Thymus (tissue), 11 donors: ENCODE measurements at regions not wholly inside any gene's neighbourhood (a gene's known extent, or its start where the extent isn't known, plus 50 kb on each side); places are given as distances from the start of the nearest gene placed in this dataset.

Source experiments
- DNase-seq, 9 donors: peaks; one replicate each; pipeline ENCODE4 v3.0.0-alpha.2; 2013; ENCODE audit warnings: low spot score in 9 of 9, low read depth in 6 of 9, missing footprints in 1 of 9
- H3K27ac ChIP-seq, 2 donors: one replicate each; pipeline ENCODE4 v1.5.1; 2013; ENCODE audit warnings: control low read depth in 1 of 2, low read depth in 1 of 2, low read length in 1 of 2, mild to moderate bottlenecking in 1 of 2, moderate library complexity in 1 of 2
- H3K27me3 ChIP-seq, 2 donors: one replicate each; pipeline ENCODE4 v1.5.1; 2013; ENCODE audit warnings: low read length in 1 of 2; ENCODE audit not compliant: control insufficient read depth in 2 of 2, insufficient read depth in 1 of 2
- H3K36me3 ChIP-seq, 2 donors: one replicate each; pipeline ENCODE4 v1.5.1; 2013; ENCODE audit warnings: low read length in 1 of 2, mild to moderate bottlenecking in 1 of 2, moderate library complexity in 1 of 2; ENCODE audit not compliant: control insufficient read depth in 2 of 2, insufficient read depth in 2 of 2
- H3K4me1 ChIP-seq, 2 donors: one replicate each; pipeline ENCODE4 v1.5.1; 2013; ENCODE audit warnings: low read length in 2 of 2; ENCODE audit not compliant: control insufficient read depth in 2 of 2, insufficient read depth in 2 of 2
- H3K4me3 ChIP-seq, 2 donors: one replicate each; pipeline ENCODE4 v1.5.1; 2013; ENCODE audit warnings: low read length in 2 of 2, control low read depth in 1 of 2, mild to moderate bottlenecking in 1 of 2
- H3K9me3 ChIP-seq, 2 donors: one replicate each; pipeline ENCODE4 v1.5.1; 2013; ENCODE audit warnings: low read length in 1 of 2, mild to moderate bottlenecking in 1 of 2; ENCODE audit not compliant: control insufficient read depth in 2 of 2, insufficient read depth in 1 of 2
- WGBS: extraction: QIAGEN DNeasy Blood & Tissue Kit; methylation state at CpG from one replicate; pipeline ENCODE4 v1.1.7; 2013; 5-methylcytosine and 5-hydroxymethylcytosine counted together
- donor health status: healthy.

DNA sequence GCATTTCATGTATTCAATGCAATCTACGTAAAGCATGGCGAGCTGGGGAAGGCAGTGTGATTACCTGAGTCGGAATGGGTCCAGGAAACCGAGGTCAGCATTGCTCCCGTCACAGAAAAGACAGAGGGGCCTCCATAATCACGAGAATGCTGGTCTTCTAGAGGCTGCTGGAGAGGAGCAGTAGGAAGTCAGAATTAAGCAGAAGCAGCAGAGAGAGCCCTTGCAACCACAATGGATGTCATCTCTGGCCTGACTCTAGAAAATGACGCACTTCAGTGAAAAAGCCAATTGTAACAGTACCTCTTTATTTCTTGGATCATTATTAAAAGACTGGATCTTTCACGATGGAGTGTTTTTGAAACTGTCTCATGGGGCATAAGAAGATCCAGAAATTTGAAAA lies 69.5 kb upstream of the FOXN3 start:
- Histone ChIP-seq H3K36me3 (peaks cover 0 to 6% of the 10 kb centered on the region in 2 donors), H3K27ac (no peak overlapping the region), H3K4me1 (no peaks in the 10 kb centered on the region), H3K9me3 (no peaks in the 10 kb centered on the region), H3K4me3 (no peak overlapping the region), H3K27me3 (no peaks in the 10 kb centered on the region)
- DNase-seq = no peak
- WGBS = 93% methylated on average over 8 of the region's 8 CpGs

DNA sequence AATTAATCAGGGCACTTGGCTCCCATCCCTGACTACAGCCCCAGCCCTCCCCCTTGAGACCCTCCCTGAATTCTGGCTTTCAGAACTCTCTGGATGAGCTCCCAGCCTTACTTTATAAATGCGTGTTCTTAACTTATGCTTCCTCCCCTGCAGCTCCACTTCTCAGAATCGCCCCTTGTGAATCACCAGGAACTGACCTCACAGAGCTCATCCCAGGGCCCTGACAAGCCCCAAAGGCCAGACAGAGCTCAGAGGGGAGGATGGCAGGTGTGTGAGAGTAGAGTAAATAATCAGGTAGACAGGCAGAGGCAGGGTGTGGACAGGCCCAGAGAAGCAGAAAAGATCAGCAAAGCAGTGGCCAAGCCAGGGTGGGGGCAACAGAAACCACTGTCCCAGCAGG lies 68.2 kb upstream of the FOXN3 start:
- WGBS = 95% methylated on average over 2 of the region's 2 CpGs
- no peak for DNase-seq
- H3K9me3 ChIP-seq = no peaks in the 10 kb centered on the region

DNA sequence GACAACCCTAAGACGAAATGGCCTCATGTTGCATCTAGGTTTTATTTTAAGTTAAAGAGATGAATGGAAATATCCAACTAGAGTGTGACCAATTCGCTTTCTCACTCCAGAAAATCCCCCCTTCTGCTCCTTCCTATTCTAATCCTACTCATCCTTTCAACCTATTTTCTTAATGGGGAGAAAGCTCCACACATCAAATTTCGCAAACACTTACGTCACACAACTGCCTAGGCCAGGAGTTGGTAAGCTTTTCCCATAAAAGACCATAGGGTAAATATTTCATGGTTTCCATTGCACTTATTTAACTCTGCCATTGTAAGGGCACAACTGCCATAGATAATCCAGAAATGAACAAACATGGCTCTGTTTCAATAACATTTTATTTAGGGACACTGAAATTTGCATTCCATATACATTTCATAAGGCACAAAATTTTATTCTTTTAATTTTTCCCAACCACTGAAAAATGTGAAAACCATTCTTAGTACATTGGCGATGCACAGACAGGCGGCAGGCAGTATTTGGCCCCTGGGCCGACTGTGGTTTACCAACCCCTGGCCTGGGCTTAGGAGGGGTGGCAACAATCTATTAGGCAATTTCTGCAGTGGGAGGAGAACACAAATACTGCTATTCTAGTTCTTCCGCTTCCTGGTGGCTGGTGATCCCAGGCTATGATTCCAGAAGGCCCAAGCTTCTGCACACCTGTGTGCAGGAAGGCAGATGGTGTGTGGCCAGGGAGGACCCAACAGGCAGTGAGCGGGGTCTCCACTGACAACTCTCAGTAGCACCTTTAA lies 67.2 kb upstream of the FOXN3 start:
- no peak overlapping the region for H3K4me3 ChIP-seq
- H3K36me3 ChIP-seq = peaks cover 6 to 8% of the 10 kb centered on the region in 2 donors
- DNase-seq = no peak
- H3K9me3 ChIP-seq = no peaks in the 10 kb centered on the region
- H3K27me3 ChIP-seq = no peaks in the 10 kb centered on the region
- no peaks in the 10 kb centered on the region for H3K4me1 ChIP-seq
- H3K27ac ChIP-seq = no peak overlapping the region
- 97% methylated on average over 9 of the region's 9 CpGs for WGBS

More for the DNA sequence above, 68.2 kb upstream of the FOXN3 start:
- peak overlapping the region in 1 of 2 donors; percentile 18 for H3K27ac ChIP-seq
- H3K4me1 ChIP-seq = no peaks in the 10 kb centered on the region
- H3K36me3 ChIP-seq = peaks cover 5 to 6% of the 10 kb centered on the region in 2 donors
- no peak overlapping the region for H3K4me3 ChIP-seq
- no peaks in the 10 kb centered on the region for H3K27me3 ChIP-seq

DNA sequence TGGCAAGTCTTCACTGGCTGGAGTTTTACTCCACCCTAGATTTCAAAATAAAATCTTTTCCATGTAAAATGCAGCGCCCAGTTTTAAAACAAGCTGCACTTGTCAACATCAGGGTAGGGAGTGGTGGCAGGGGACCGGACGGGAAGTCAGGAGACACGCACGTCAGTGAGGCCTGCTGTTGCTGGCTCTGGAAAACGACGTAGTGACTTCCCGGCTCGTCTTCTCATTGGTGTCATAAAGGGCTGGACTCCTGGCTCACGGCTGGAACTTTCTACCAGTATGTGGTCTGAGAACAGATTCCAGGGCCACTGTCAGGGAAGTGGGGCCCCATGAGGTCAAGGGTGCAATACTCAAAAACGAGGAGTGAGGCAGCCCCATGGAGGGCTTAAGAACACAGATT lies 64.2 kb upstream of the FOXN3 start:
- WGBS = 96% methylated on average over 11 of the region's 11 CpGs
- DNase-seq = no peak
- no peak overlapping the region for H3K27ac ChIP-seq
- H3K36me3 ChIP-seq = peaks cover 6 to 8% of the 10 kb centered on the region in 2 donors
- no peaks in the 10 kb centered on the region for H3K9me3 ChIP-seq
- no peak overlapping the region for H3K4me3 ChIP-seq
- no peaks in the 10 kb centered on the region for H3K4me1 ChIP-seq
- no peaks in the 10 kb centered on the region for H3K27me3 ChIP-seq

DNA sequence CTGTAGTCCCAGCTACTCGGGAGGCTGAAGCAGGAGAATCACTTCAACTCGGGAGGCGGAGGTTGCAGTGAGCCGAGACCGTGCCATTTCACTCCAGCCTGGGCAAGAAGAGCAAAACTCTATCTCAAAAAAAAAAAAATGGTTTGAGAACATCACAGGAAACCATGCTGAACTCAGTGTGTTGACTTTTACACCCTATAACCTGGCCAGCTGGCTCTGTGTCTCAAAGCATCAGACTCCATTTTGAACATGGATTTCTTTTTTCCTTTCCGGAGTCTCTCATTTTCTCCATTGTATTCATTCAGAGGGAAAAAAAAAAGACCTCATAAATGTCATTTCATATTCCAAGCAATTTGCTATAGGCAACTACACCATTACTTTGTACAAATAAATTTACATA lies 63.2 kb upstream of the FOXN3 start:
- Histone ChIP-seq H3K9me3 (no peaks in the 10 kb centered on the region), H3K36me3 (peaks cover 2 to 8% of the 10 kb centered on the region in 2 donors), H3K27ac (no peak overlapping the region), H3K27me3 (no peaks in the 10 kb centered on the region), H3K4me3 (no peak overlapping the region), H3K4me1 (no peaks in the 10 kb centered on the region)
- over 99% methylated on average over 6 of the region's 6 CpGs for WGBS
- no peak for DNase-seq

DNA sequence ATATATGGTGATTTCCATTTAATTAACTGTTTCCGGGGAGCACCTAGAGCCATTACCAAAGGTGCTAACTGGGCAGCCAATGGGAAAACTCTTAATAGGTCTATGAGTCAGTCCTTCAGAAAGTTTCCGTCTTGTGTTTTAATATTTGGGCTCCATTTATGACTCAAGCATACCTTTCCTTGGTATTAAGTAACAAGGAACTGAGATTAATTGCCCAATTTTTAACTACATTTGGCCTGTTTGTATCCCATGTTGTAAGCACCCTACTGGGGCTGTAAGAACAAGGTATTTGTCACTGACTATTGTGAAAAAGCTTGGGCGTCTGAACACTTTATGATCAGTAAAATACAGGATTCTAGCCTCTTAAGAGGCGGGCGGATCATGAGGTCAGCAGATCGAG lies 62.8 kb upstream of the FOXN3 start:
- H3K36me3 ChIP-seq = peaks cover 0 to 8% of the 10 kb centered on the region in 2 donors
- 97% methylated on average over 6 of the region's 6 CpGs for WGBS
- DNase-seq = no peak
- no peak overlapping the region for H3K4me3 ChIP-seq
- no peak overlapping the region for H3K27ac ChIP-seq
- no peaks in the 10 kb centered on the region for H3K9me3 ChIP-seq
- H3K4me1 ChIP-seq = no peaks in the 10 kb centered on the region
- no peaks in the 10 kb centered on the region for H3K27me3 ChIP-seq

DNA sequence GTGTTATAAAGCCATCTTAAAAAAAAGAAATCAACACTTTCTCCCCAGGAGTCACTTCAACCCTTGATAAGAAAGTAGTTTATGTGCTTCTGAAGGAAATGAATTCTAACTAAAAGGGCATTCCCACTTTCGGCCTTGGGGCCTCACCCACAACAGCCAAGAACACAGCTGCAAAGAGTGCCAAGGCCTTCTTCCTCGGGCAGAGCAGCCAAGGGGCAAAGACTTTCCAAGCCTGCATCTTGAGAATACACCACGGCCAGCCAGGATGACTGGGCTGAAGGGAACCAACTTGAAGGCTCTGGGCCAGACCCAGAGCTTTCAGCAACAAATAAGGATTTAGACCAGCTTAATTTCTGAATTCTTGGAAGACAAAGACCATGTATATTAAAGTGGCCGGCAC lies 60.4 kb upstream of the FOXN3 start:
- H3K27me3 ChIP-seq = no peaks in the 10 kb centered on the region
- DNase-seq = no peak
- no peak overlapping the region for H3K27ac ChIP-seq
- H3K36me3 ChIP-seq = peaks cover 0 to 8% of the 10 kb centered on the region in 2 donors
- H3K4me3 ChIP-seq = no peak overlapping the region
- 94% methylated on average over 4 of the region's 4 CpGs for WGBS
- no peaks in the 10 kb centered on the region for H3K9me3 ChIP-seq
- H3K4me1 ChIP-seq = no peaks in the 10 kb centered on the region

DNA sequence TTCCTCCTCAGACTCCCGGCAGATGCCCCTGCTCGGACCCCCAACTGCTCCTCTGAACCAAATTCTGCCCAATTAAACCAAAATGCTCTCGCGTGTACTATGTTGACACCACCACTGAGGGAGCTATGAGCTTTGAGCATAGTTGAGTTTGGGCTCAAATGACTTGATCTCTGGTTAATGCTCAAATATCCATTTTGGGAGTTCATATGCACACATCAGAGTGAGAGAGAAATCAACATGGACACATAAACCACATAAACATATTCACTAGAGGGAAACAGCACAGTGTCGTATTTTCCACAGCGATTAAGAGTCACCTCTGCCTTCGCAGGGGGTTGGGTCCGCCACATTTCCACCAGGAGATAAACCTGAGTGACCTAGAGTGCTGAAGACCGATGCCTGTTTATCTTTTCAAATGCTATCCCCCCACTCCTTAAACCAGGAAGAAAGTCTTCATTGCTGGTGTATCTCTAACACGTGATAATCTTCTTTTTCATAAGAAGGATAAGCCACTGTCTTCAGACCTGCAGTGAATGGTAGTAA lies 59.4 kb upstream of the FOXN3 start:
- Histone ChIP-seq H3K4me1 (no peaks in the 10 kb centered on the region), H3K9me3 (no peaks in the 10 kb centered on the region), H3K27ac (no peak overlapping the region), H3K27me3 (no peaks in the 10 kb centered on the region), H3K36me3 (peaks cover 0 to 8% of the 10 kb centered on the region in 2 donors), H3K4me3 (no peak overlapping the region)
- DNase-seq = no peak
- 99% methylated on average over 10 of the region's 10 CpGs for WGBS

DNA sequence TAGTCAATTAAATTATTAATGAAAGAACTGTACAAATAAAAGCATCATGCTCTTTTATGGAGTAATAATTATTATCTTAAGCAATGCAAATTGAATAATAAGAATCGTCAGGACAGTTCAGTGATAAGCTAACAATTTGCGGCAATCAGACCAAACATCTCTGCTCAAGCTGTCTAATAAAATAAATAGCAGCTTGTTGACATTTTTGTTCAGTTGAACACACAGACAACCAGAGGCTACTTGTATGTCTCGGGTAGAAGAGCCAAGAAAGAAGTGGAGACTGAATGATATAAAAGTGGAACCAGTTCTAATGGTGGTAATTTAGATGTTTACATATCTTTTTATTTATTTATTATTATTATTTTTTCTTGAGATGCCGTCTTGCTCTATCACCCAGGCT lies 57.4 kb upstream of the FOXN3 start:
- Histone ChIP-seq H3K27ac (no peak overlapping the region), H3K27me3 (no peaks in the 10 kb centered on the region), H3K9me3 (no peaks in the 10 kb centered on the region), H3K4me1 (no peaks in the 10 kb centered on the region), H3K36me3 (no peaks in the 10 kb centered on the region), H3K4me3 (no peak overlapping the region)
- DNase-seq = no peak
- WGBS = 99% methylated on average over 4 of the region's 4 CpGs
